Upper lobe of left lung (tissue), 4 donors: ENCODE measurements at regions not wholly inside any gene's neighbourhood (a gene's known extent, or its start where the extent isn't known, plus 50 kb on each side); places are given as distances from the start of the nearest gene placed in this dataset.

Experiments
- EP300 ChIP-seq, 4 donors: sonication (generic); formaldehyde crosslinking; IDR thresholded peaks; one replicate each; pipeline ENCODE4 v1.5.1; 2017; ENCODE audit warnings: antibody characterized with exemption in 4 of 4, control low read depth in 2 of 4
- POLR2AphosphoS5 ChIP-seq, 2 donors: sonication (generic); formaldehyde crosslinking; IDR thresholded peaks; one replicate each; pipeline ENCODE4 v1.5.1; 2017; ENCODE audit warnings: antibody characterized with exemption in 2 of 2
- TF ChIP-seq, protein P1 (sequence below), 6 experiments: fragments of 450-650 bp in 4 of 6; fragments of 200-600 bp in 2 of 6; sonication (generic) in 2 of 6; IDR thresholded peaks; one replicate each; pipeline ENCODE4 v1.5.1; 2016 to 2019; ENCODE audit warnings: antibody characterized with exemption in 6 of 6

DNA sequence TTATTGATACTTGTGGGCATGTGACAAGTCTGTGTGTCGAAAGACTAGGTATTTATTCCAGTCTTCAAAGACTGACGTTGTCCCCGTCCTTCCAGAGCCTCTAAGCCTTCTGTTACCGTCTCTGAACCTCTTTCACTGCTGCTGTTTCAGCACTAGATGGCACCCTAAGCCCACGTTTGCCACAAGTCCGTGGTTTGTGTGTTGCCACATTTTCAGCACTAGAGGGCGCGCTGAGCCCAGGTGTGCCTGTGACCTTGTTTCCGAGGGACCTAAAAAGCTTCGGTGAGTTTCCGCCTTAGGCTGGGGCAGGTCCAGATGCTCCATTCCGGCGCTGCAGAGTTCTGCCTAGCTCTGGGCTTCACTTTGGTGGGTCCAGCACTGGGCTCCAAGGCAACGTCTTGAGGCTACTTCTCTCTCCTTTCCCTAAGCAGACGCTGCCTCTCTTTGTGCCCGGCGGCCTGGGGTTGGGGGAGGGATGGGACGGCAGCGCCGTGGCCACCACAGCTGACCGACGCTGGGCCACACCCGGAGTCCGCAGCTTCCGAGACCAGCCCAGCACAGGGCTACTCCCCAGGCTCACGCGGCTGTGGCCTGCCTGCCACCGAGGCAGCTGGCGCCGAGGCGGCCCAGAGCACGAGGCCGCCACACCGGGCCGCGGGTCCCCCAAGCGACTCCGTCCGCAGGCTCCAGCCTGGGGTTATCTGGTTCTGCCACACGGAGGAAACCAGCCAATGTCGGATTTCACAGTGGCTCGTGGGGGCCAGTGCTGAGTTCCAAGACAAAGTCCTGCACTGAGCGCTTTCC is 520.2 kb downstream of the REEP3 start:
- TF ChIP-seq POLR2AphosphoS5 (IDR thresholded peaks at IDR 0.05) = no peak
- TF ChIP-seq, protein P1, sequence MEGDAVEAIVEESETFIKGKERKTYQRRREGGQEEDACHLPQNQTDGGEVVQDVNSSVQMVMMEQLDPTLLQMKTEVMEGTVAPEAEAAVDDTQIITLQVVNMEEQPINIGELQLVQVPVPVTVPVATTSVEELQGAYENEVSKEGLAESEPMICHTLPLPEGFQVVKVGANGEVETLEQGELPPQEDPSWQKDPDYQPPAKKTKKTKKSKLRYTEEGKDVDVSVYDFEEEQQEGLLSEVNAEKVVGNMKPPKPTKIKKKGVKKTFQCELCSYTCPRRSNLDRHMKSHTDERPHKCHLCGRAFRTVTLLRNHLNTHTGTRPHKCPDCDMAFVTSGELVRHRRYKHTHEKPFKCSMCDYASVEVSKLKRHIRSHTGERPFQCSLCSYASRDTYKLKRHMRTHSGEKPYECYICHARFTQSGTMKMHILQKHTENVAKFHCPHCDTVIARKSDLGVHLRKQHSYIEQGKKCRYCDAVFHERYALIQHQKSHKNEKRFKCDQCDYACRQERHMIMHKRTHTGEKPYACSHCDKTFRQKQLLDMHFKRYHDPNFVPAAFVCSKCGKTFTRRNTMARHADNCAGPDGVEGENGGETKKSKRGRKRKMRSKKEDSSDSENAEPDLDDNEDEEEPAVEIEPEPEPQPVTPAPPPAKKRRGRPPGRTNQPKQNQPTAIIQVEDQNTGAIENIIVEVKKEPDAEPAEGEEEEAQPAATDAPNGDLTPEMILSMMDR (IDR thresholded peaks at IDR 0.05) = peak; percentile 90 to 99 (median 94)
- TF ChIP-seq EP300 (IDR thresholded peaks at IDR 0.05) = no peak
